SJCRH30 (cell line): ENCODE measurements at regions not wholly inside any gene's neighbourhood (a gene's known extent, or its start where the extent isn't known, plus 50 kb on each side); places are given as distances from the start of the nearest gene placed in this dataset.
"Not testable (repeated sequence)": the region's sequence is repeated elsewhere in the genome, so short reads cannot be mapped to it uniquely, and the experiment has no call there.

ENCODE experiments used
- DNase-seq, 2 experiments: peaks; one replicate each; pipeline ENCODE4 v3.0.0-alpha.2; 2015 to 2020
- H3K27ac ChIP-seq: fragments of 250-450 bp; sonication (Bioruptor Pico); 2 replicates; pipeline ENCODE4 v1.5.1; 2020; ENCODE audit warnings: mild to moderate bottlenecking, moderate library complexity
- H3K27me3 ChIP-seq: fragments of 250-450 bp; sonication (Bioruptor Pico); 2 replicates; pipeline ENCODE4 v1.5.1; 2020; ENCODE audit warnings: mild to moderate bottlenecking, moderate library complexity
- H3K36me3 ChIP-seq: fragments of 250-450 bp; sonication (Bioruptor Pico); 2 replicates; pipeline ENCODE4 v1.5.1; 2020; ENCODE audit warnings: mild to moderate bottlenecking, moderate library complexity
- H3K4me1 ChIP-seq: fragments of 250-450 bp; sonication (Bioruptor Pico); 2 replicates; pipeline ENCODE4 v1.5.1; 2020; ENCODE audit warnings: mild to moderate bottlenecking, moderate library complexity
- H3K4me3 ChIP-seq: fragments of 250-450 bp; sonication (Bioruptor Pico); 2 replicates; pipeline ENCODE4 v1.5.1; 2020; ENCODE audit warnings: mild to moderate bottlenecking, moderate library complexity
- H3K9me3 ChIP-seq: fragments of 250-450 bp; sonication (Bioruptor Pico); replicated peaks from 2 replicates; pipeline ENCODE4 v1.5.1; 2020; ENCODE audit warnings: mild to moderate bottlenecking, moderate library complexity

DNA sequence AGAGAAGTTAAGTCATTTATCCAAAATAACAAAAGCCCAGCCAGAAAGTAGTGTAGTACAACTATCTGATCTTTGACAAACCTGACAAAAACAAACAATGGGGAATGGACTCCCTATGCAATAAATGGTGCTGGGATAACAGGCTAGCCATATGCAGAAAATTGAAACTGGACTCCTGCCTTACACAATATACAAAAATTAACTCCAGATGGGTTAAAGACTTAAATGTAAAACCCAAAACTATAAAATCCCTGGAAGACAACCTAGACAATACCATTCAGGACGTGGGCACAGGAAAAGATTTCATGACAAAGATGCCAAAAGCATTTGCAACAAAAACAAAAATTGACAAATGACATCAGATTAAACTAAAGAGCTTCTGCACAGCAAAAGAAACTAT lies 561.4 kb upstream of the CHAC2 start:
- not testable (repeated sequence) for H3K27ac ChIP-seq, H3K9me3 ChIP-seq, H3K4me1 ChIP-seq, H3K36me3 ChIP-seq, H3K4me3 ChIP-seq, H3K27me3 ChIP-seq, DNase-seq

DNA sequence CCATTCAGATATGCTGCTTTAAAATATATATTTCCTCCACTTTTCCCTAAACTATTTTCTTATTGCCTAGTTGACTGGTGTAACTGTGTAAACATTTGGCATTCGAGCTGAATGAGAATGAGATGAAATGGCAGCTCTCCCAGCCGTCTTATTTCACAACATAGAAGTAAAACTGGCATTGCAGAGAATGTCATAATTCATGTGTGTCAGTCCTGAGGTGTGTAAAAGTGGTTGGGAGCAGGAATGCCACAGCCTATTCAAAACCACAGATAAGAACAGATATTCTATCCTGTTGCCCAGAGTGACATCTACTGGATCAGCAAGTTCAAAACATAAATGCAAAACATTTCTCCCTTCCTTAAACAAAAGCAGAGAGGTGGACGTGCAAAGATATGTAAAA lies 565.5 kb upstream of the CHAC2 start:
- H3K4me1 ChIP-seq, result no peaks in the 10 kb centered on the region
- no peaks in the 10 kb centered on the region for H3K9me3 ChIP-seq
- peak in 1 of 2 experiments; percentile 44 for DNase-seq
- H3K27ac ChIP-seq, result no peak overlapping the region
- H3K4me3 ChIP-seq, result no peak overlapping the region
- no peaks in the 10 kb centered on the region; the same call in 1 of the 2 replicates for H3K27me3 ChIP-seq
- H3K36me3 ChIP-seq, result no peaks in the 10 kb centered on the region

DNA sequence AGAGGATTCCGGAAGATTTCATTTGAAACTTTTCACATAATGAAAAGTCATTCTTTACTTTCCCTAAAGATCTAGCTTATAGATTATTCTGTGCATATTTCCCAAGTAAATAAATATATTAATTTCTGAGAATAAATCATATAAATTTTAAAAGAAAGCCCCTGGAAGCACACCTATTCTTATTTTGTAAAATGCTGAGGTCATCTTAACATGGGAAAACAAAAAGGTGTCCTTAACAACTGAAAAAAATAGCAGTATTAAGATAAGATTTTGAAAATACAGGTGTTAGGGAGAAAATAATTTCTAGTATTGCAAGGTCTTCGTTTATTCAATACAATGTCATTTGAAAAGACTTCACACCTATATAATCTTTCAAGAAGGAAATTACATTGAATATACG lies 567.5 kb upstream of the CHAC2 start:
- no peaks in the 10 kb centered on the region for H3K36me3 ChIP-seq
- H3K4me3 ChIP-seq, result no peak overlapping the region
- no peaks in the 10 kb centered on the region for H3K9me3 ChIP-seq
- no peak overlapping the region for H3K27ac ChIP-seq
- no peak for DNase-seq
- no peaks in the 10 kb centered on the region; the same call in 1 of the 2 replicates for H3K27me3 ChIP-seq
- H3K4me1 ChIP-seq, result no peaks in the 10 kb centered on the region

DNA sequence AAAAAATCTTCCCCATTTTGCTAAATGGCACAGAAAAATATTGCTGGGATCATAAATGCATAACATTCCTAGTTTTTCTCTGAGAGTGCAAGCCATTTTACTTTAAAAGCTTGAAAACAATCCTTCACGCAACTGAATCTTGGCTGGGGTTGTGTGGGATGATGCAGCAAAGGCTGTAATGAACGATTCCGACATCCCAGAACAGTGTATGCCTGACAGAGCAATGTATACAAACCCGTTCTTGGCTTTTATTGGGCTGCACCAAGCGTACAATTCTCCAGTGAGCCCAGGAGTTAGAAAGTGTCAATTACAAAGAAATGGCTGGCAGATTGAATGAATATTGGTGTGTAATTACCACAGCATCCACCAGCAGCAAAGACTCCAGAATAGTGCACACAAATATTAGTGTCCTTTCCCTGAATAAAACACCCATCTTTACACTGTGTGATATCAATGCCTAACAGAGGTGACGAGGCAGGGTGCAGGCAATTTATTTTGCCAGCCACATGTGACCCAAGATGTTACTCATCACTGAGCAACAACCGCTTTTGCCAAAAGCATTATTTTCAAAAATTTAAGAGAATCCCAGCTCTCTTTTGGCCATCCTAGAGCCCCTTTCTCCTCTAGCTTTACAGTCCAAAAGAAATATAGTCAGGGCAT lies 578.6 kb upstream of the CHAC2 start:
- Histone ChIP-seq H3K9me3 (no peaks in the 10 kb centered on the region), H3K27me3 (0 out of 2 replicates have a peak, but pooled peaks cover 6% of the 10 kb centered on the region), H3K36me3 (no peaks in the 10 kb centered on the region), H3K4me1 (no peaks in the 10 kb centered on the region), H3K27ac (no peak overlapping the region), H3K4me3 (no peak overlapping the region)
- DNase-seq, result no peak

DNA sequence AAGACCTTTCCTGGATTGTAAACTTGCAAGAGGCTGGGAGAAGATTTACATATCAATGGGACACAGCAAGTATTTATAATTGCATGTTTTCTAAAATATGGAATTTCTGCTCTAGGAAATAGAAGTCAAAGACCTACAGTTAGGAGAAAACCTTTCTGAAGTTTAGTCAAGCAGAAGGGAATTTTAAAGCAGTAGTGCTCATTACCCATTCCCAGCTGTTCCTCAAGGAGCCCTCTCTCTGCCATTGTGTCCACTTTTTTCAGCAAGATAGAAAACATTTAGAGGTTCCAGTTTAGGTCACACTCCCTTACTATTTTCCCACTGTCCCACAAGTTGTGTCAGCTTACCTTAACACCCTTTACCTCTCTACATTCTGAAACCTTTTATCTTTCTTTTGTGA lies 584.0 kb upstream of the CHAC2 start:
- no peak for DNase-seq
- Histone ChIP-seq H3K27me3 (0 out of 2 replicates have a peak, but pooled peaks cover 6% of the 10 kb centered on the region), H3K4me3 (no peak overlapping the region), H3K27ac (no peak overlapping the region), H3K4me1 (no peaks in the 10 kb centered on the region), H3K36me3 (no peaks in the 10 kb centered on the region), H3K9me3 (no peaks in the 10 kb centered on the region)

DNA sequence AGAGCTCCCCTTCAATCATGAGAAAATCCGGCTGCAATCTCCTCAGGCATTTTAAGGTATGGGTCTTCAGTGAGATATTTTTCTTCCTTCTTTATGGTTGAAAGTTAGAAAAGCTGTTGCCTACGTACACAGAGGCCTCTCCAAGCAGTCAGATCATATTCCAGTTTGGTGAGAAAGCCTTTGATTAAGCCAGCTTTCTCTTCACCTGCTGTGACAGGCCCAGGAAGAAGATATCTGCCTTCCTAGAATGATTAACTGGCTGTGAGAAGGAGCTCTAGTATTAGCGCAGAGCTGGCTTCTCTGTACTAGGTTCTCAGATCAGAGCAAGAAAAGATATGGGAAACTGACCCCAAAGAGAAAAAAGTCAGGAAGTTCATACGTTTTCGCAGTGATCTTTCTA lies 585.0 kb upstream of the CHAC2 start:
- no peaks in the 10 kb centered on the region for H3K27me3 ChIP-seq
- H3K4me1 ChIP-seq, result no peaks in the 10 kb centered on the region
- DNase-seq, result no peak
- H3K4me3 ChIP-seq, result no peak overlapping the region
- H3K9me3 ChIP-seq, result no peaks in the 10 kb centered on the region
- H3K36me3 ChIP-seq, result no peaks in the 10 kb centered on the region
- H3K27ac ChIP-seq, result no peak overlapping the region

DNA sequence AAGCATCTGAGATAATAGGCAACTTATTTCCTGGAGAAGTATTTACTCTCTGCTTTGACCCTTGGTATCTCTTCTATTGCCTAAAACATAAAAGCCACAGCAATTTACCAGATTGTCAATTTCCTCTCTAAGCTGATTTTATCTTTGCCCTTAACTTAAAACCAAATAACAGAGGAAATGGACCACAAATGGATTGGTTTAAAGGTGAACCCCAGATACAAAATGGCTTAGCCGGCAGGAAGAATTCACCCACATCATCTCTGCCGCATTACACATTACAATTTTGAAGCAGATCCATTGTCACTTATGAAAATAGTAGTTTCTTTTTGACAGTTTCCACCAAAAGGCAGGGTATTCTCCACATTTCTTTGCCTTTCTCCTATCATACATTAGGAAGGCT lies 585.8 kb upstream of the CHAC2 start:
- no peak for DNase-seq
- H3K27ac ChIP-seq, result no peak overlapping the region
- no peak overlapping the region for H3K4me3 ChIP-seq
- no peaks in the 10 kb centered on the region for H3K36me3 ChIP-seq
- H3K27me3 ChIP-seq, result no peaks in the 10 kb centered on the region
- no peaks in the 10 kb centered on the region for H3K9me3 ChIP-seq
- H3K4me1 ChIP-seq, result no peaks in the 10 kb centered on the region

DNA sequence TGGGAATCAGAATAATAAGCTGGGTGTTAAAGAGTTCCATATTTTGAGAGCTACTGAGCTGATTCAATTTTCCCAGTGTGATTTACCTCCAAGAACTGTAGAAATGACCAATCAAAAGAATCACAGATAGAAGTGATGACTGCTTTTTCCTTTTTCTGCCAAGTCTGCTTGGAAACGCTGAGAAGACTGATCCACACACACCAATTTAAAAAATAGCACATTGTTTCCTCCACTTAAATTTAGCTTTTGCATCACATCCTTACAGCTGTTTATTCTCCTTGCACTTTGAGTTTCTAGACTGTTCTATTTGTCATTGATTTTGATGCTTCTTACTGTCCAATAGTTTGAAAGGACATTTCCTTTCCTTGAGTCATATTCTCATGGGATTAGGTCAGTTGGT lies 590.3 kb upstream of the CHAC2 start:
- H3K36me3 ChIP-seq, result no peaks in the 10 kb centered on the region
- no peak overlapping the region for H3K27ac ChIP-seq
- H3K4me1 ChIP-seq, result no peaks in the 10 kb centered on the region
- no peaks in the 10 kb centered on the region for H3K27me3 ChIP-seq
- H3K4me3 ChIP-seq, result no peak overlapping the region
- no peak for DNase-seq
- no peaks in the 10 kb centered on the region for H3K9me3 ChIP-seq

DNA sequence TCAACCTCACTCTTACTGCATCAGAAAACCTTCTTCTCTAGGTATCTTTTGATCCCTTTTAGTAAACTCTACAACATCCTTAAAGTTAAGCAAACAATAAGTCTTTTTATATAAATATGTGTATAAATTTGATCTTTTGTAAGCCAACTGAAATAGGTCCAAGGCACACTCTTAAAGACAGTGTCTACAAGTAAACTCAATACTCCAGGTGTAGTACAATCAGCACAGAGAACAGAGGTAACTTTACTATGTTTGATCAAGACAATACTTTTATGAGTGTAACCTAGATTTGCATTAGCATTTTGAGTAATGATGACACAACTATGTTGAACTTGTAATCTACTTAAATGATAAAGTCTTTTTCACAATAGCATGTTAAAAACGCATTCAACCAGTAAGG lies 593.1 kb upstream of the CHAC2 start:
- peaks cover 8% of the 10 kb centered on the region for H3K4me1 ChIP-seq
- no peak overlapping the region for H3K4me3 ChIP-seq
- DNase-seq, result no peak
- H3K27ac ChIP-seq, result no peak overlapping the region
- no peaks in the 10 kb centered on the region for H3K27me3 ChIP-seq
- H3K36me3 ChIP-seq, result no peaks in the 10 kb centered on the region
- H3K9me3 ChIP-seq, result no peaks in the 10 kb centered on the region

DNA sequence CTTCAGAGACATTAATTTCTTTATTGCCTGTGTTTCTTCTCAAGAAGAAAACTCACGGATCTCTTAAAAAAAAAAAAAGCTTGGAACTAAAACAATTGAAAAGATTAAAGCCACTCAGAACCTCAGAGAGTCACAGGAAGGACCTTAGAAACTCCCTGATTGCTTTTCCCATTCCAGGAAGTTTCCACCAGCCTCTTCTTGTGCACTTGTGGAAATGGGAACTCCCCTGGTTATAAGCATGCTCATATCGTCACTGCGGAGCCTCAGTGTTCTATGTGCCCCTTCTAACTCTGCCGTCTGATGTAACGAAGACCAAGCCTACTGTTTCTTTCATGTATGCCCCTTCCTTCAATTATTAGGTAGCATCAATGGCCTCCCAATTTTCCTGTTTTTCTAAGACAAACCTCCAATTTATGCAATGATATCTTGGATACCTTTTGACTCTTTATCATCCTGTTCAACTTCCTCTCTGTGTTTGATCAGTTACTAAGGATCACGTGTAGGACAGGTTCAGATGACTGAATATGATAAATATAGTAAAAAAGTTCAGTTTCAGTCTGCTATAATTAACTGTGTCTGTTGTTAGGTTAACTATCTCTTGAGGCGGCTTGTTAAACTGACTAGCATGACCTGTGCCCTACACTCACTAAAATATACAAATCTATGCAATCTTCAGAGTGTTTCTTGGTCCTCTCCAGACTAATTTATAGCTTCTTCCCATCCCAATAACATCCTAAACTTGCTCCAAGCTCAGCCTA lies 593.7 kb upstream of the CHAC2 start:
- no peak overlapping the region for H3K27ac ChIP-seq
- H3K4me3 ChIP-seq, result no peak overlapping the region
- DNase-seq, result no peak
- H3K9me3 ChIP-seq, result no peaks in the 10 kb centered on the region
- peaks cover 8% of the 10 kb centered on the region for H3K4me1 ChIP-seq
- no peaks in the 10 kb centered on the region for H3K36me3 ChIP-seq
- no peaks in the 10 kb centered on the region for H3K27me3 ChIP-seq

DNA sequence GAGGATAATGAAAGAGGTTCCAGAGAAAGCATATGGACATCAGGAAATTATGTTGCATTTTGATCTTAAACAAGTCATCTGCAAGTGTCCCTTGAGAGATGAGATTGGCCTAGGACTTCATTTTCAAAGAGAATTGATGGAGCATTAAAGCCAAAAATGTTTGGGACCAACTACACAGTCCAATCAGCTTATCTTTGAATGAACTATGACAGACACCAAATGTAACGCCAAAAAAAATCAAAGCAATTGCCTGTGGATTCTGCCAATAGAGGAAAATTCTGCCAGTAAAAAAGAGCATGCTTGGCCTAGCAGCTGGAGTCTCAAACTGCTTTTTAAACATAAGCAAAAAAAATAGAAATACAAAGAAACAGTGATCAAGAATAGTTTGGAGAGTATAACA lies 594.5 kb upstream of the CHAC2 start:
- DNase-seq, result no peak
- no peaks in the 10 kb centered on the region for H3K36me3 ChIP-seq
- peaks cover 8% of the 10 kb centered on the region for H3K4me1 ChIP-seq
- H3K27me3 ChIP-seq, result no peaks in the 10 kb centered on the region
- no peaks in the 10 kb centered on the region for H3K9me3 ChIP-seq
- no peak overlapping the region for H3K4me3 ChIP-seq
- H3K27ac ChIP-seq, result no peak overlapping the region

DNA sequence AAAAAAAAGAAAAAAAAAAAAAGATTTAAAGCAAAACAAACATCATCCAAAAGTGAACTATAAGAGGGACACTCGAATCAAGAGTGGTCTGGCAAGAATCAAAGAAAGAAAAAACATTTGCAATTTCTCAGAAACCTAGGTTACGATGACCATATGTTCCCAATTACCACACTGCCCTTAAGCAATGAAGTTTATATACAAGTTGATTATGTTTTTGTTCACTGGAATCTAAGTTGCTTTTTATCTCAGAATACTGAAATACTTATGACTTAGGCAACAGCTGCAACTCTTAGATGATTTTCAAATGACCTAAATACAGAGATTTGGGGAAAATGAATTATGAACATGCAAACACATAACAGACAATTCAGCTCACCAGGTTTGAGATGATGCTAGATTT lies 597.1 kb upstream of the CHAC2 start:
- Histone ChIP-seq H3K27me3 (no peaks in the 10 kb centered on the region), H3K4me3 (no peak overlapping the region), H3K27ac (no peak overlapping the region), H3K4me1 (peaks cover 8% of the 10 kb centered on the region), H3K9me3 (no peaks in the 10 kb centered on the region), H3K36me3 (no peaks in the 10 kb centered on the region)
- peak in 1 of 2 experiments; percentile 22 for DNase-seq

DNA sequence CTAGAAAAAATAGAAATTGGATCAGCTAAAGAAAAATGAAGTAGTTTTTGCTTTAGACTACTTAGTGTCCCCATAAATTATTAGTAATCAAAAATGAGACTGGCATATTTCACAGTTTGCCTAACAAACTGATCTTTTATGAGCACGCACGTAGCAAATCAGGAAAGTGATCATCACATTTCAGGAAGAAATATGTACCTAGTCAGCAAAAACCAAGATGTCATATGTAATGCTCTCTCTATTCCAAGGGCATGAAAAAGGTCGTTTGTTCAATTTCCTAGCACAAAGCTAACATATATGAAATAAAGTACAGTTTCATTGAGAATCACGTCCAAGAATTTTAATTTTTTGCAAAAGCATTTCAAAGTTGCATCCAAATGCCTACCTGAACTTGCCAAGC lies 600.4 kb upstream of the CHAC2 start:
- H3K4me1 ChIP-seq, result peaks cover 8% of the 10 kb centered on the region
- H3K27me3 ChIP-seq, result no peaks in the 10 kb centered on the region
- no peak for DNase-seq
- H3K36me3 ChIP-seq, result no peaks in the 10 kb centered on the region
- no peaks in the 10 kb centered on the region for H3K9me3 ChIP-seq
- H3K27ac ChIP-seq, result no peak overlapping the region
- no peak overlapping the region for H3K4me3 ChIP-seq

DNA sequence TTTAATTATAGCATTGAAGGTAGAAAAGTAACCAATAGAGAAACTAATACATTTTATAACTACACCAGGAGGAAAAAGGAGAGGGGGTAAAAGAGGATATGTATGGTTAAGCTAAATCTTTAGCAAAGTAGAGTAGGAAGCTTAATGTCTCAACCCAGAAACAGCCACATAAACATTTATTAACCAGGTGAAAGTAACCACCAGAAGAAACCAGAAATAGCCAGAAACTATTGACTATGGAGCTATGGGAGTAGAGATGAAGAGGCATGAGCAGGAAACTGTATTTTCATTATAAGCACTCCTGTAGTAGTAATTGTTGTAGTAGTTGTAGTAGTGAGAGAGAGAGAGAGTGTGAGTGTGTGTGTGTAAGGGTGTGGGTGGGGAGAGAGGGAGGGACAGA lies 617.5 kb upstream of the CHAC2 start:
- no peaks in the 10 kb centered on the region for H3K27me3 ChIP-seq
- no peaks in the 10 kb centered on the region for H3K36me3 ChIP-seq
- no peak overlapping the region for H3K4me3 ChIP-seq
- no peaks in the 10 kb centered on the region for H3K4me1 ChIP-seq
- H3K27ac ChIP-seq, result no peak overlapping the region
- DNase-seq, result no peak
- H3K9me3 ChIP-seq, result no peaks in the 10 kb centered on the region

DNA sequence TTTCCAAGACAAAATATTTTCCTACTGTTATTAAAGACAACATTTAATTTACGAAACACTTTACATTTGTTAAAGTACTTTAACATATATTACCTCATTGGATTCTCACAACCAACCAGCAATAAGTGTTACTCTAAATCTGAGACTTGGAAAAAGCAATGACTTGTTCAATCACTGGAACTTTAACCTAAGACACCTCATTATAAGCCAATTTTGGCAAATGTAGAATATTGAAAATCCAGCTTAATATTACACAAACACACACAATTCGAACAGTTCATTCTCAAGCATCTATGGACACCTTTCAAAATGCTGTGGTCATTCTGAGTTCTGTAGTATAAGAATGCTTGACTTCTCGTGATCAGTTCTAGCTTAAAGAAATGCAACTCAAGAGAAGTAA lies 619.4 kb upstream of the CHAC2 start:
- Histone ChIP-seq H3K27me3 (no peaks in the 10 kb centered on the region), H3K4me3 (no peak overlapping the region), H3K4me1 (no peaks in the 10 kb centered on the region), H3K36me3 (no peaks in the 10 kb centered on the region), H3K27ac (no peak overlapping the region), H3K9me3 (no peaks in the 10 kb centered on the region)
- DNase-seq, result no peak

DNA sequence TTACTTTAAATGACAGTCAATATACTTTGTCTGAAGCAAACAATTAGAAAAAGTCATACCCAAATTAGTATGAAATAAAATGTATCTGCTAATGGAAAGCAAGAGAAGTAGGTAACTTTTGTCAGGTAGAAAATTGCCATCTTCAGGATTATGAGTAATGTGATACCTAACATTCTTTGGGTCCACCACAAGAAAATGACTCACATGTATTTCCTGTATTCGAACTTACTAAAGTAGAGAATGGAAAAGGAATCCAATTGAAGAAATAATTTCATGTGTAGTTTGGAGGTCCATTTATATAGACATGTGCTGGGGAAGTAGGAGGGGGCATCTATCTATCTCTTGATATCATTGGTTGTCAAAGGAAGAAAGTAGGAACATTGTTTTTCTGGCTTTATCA lies 636.2 kb upstream of the CHAC2 start:
- Histone ChIP-seq H3K27ac (no peak overlapping the region), H3K4me1 (peaks cover 26% of the 10 kb centered on the region), H3K36me3 (no peaks in the 10 kb centered on the region), H3K4me3 (no peak overlapping the region), H3K27me3 (no peaks in the 10 kb centered on the region), H3K9me3 (no peaks in the 10 kb centered on the region)
- peak in 1 of 2 experiments; percentile 22 for DNase-seq
